Spinal cord (tissue), 9 donors: ENCODE measurements at regions not wholly inside any gene's neighbourhood (a gene's known extent, or its start where the extent isn't known, plus 50 kb on each side); places are given as distances from the start of the nearest gene placed in this dataset.

Experiments used
- DNase-seq, 6 donors: peaks; one replicate each; pipeline versions ENCODE4 v3.0.0 to v3.0.0-alpha.2; 2013 to 2015; ENCODE audit warnings: low spot score in 6 of 6, low read depth in 4 of 6
- H3K27ac ChIP-seq: one replicate; pipeline ENCODE4 v1.5.1; 2013; ENCODE audit warnings: low read depth, low read length, control low read depth
- H3K27me3 ChIP-seq: one replicate; pipeline ENCODE4 v1.6.1; 2013; ENCODE audit warnings: low read length; ENCODE audit not compliant: control insufficient read depth, insufficient read depth
- H3K36me3 ChIP-seq: one replicate; pipeline ENCODE4 v1.6.1; 2013; ENCODE audit warnings: low read length; ENCODE audit not compliant: control insufficient read depth, insufficient read depth
- H3K4me1 ChIP-seq: one replicate; pipeline ENCODE4 v1.6.1; 2013; ENCODE audit warnings: low read length; ENCODE audit not compliant: control insufficient read depth, insufficient read depth
- H3K4me3 ChIP-seq: one replicate; pipeline ENCODE4 v1.5.1; 2013; ENCODE audit warnings: low read depth, low read length, control low read depth
- H3K9me3 ChIP-seq: one replicate; pipeline ENCODE4 v1.6.1; 2013; ENCODE audit warnings: low read length; ENCODE audit not compliant: control insufficient read depth, insufficient read depth
- WGBS: methylation state at CpG from one replicate; pipeline ENCODE4 v1.1.5; 2013; ENCODE audit warnings: missing lambda C conversion rate; ENCODE audit not compliant: insufficient coverage; 5-methylcytosine and 5-hydroxymethylcytosine counted together
- donor health status: healthy.

DNA sequence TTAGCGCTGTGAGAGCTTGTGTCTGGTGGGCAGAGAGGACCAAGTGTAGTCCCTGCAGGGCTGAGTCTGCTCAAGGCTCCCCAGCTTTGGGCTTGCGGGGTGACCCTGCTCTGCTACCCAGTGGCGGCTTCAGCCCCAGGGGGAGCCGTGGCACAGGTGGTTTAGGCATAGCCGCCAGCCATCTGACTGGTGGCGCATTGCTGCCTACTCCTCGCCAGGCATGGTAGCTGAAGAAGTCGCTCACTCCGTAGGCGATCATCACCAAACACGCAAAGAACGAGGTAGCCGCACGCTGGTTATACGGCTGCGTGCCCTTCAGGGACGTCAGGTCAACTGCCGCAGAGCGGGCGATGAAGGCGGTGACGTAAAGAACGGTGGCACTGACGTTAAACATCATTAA lies 180.7 kb upstream of the DIPK2B start:
- Histone ChIP-seq H3K4me1 (no peaks in the 10 kb centered on the region), H3K27me3 (no peaks in the 10 kb centered on the region), H3K9me3 (no peaks in the 10 kb centered on the region), H3K4me3 (no peak overlapping the region), H3K36me3 (no peaks in the 10 kb centered on the region), H3K27ac (no peak overlapping the region)
- DNase-seq, result no peak
- 92% methylated on average over 23 of the region's 24 CpGs for WGBS

DNA sequence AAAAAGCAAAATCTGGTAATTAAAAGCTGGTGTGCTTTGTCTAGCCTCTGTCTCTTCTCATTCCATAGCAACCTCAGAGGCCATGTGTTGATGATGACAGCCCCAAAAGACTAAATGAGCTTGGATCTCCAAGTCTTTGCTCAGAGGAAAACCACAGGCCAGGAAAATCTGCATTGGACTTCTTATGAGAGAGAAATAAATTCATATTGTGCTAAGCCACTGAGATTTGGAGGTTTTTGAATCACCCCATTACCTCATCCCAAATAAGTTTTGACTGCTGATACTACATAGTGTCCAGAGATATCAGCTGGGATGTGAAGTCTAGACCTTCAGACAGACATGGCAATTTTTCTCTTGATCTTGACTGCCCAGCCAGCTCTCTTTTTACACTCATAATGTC lies 178.6 kb upstream of the DIPK2B start:
- Histone ChIP-seq H3K9me3 (no peaks in the 10 kb centered on the region), H3K4me1 (no peaks in the 10 kb centered on the region), H3K27me3 (no peaks in the 10 kb centered on the region), H3K4me3 (no peak overlapping the region), H3K27ac (no peak overlapping the region), H3K36me3 (no peaks in the 10 kb centered on the region)
- DNase-seq, result no peak

DNA sequence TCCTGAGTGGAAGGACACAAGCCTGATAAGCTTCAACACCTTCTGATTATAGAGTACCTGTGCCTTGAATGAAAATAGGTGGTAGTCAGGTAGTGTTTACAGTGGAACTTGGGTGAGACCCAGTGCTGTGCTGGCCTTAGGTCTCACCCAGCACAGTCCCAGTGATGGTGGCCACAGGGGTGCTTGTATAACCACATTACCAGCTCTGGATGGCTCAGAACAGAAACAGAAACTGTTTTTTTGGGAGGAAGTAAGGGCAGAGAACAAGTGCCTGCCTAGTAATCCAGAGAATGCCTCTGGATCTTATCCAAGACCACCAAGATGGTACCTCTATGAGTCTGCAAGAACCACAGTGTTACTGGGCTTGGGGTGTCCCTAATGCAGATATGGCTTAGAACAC lies 171.5 kb upstream of the DIPK2B start:
- Histone ChIP-seq H3K4me3 (no peak overlapping the region), H3K27me3 (no peaks in the 10 kb centered on the region), H3K9me3 (peaks cover 3% of the 10 kb centered on the region), H3K4me1 (no peaks in the 10 kb centered on the region), H3K36me3 (no peaks in the 10 kb centered on the region), H3K27ac (no peak overlapping the region)
- no peak for DNase-seq

DNA sequence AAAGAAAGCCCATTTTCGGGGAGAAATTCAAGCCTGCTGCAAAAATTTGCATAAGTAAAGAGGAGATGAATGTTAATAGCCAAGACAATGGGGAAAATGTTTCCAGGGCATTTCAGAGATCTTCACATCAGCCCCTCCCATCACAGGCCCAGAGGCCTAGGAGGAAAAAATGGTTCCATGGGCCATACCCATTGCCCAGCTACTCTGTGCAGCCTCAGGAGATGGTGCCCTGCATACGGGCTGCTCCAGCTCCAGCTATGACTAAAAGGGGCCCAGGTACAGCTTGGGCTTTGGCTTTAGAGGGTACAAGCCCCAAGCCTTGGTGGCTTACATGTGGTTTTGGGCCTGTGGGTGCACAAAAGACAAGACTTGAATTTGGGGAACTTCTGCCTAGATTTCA lies 168.0 kb upstream of the DIPK2B start:
- H3K27me3 ChIP-seq, result no peaks in the 10 kb centered on the region

DNA sequence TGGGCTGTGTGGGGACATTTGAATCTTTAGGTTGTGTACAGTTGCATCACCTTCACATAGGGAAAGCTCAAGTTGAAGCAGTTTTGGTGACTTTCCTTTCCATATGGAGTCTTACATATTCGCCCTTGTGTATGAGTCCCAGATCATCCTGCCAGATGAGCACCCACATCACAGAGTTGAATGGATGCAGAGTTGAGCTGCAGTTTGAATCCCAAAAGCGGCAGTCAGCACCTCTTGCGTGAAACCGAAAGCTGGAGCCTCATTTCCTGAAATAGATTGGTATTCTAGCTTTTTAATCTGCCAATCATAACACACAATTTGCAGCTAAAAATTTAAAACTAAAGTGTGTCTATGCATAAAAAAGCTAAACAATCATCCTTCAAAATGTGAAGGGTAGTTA lies 162.9 kb upstream of the DIPK2B start:
- H3K4me1 ChIP-seq, result no peaks in the 10 kb centered on the region
- no peak overlapping the region for H3K27ac ChIP-seq
- WGBS, result no CpG with 5 or more reads among the region's 4 CpGs
- no peak for DNase-seq
- H3K9me3 ChIP-seq, result no peaks in the 10 kb centered on the region
- no peaks in the 10 kb centered on the region for H3K36me3 ChIP-seq
- H3K27me3 ChIP-seq, result peaks cover 4% of the 10 kb centered on the region
- no peak overlapping the region for H3K4me3 ChIP-seq

More for the DNA sequence above, 168.0 kb upstream of the DIPK2B start:
- DNase-seq, result no peak
- Histone ChIP-seq H3K36me3 (no peaks in the 10 kb centered on the region), H3K4me3 (no peak overlapping the region), H3K27ac (no peak overlapping the region), H3K4me1 (no peaks in the 10 kb centered on the region), H3K9me3 (peaks cover 3% of the 10 kb centered on the region)
- WGBS, result 100% methylated on average over 2 of the region's 2 CpGs

DNA sequence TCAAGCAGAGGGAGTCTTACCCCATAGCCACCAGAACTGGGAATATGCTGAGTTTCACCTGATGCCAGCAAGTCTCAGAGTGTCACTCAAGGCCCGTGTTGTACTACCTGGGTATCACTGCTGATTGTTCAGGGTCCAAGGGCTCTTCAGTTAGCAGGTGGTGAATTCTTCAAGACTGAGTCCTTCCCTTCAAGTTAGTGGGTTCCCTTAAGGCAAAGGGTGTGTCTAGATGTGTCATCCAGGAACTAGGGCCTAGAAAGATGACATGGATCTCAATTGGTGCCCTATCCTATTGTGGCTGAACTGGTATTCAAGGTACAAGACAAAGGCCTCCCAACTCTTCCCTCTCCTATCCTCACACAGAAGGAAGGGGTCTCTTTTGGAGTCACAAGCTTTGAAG lies 159.9 kb upstream of the DIPK2B start:
- no peak for DNase-seq
- Histone ChIP-seq H3K4me1 (no peaks in the 10 kb centered on the region), H3K27ac (no peak overlapping the region), H3K4me3 (no peak overlapping the region), H3K36me3 (no peaks in the 10 kb centered on the region), H3K9me3 (no peaks in the 10 kb centered on the region), H3K27me3 (peaks cover 4% of the 10 kb centered on the region)
- WGBS, result 50% methylated on average over 1 of the region's 1 CpG

DNA sequence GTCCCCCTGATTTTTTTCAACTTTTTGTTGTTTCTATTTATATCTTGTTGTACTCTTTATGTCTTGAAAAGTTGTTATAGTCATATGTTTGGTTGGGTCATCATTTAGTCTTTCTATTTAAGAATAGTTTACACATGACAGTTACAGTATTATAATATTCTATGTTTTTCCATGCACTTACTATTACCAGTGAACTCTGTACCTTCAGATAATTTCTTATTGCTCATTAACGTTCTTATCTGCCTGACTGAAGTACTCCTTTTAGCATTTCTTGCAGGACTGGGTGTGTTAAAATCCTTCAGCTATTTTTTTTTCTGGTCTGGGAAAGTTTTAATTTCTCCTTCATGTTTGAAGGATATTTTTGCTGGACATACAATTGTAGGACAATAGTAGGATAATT lies 157.7 kb upstream of the DIPK2B start:
- Histone ChIP-seq H3K4me1 (no peaks in the 10 kb centered on the region), H3K36me3 (no peaks in the 10 kb centered on the region), H3K27ac (no peak overlapping the region), H3K27me3 (peaks cover 4% of the 10 kb centered on the region), H3K4me3 (no peak overlapping the region), H3K9me3 (no peaks in the 10 kb centered on the region)
- WGBS, result no CpG with 5 or more reads among the region's 1 CpG
- no peak for DNase-seq

DNA sequence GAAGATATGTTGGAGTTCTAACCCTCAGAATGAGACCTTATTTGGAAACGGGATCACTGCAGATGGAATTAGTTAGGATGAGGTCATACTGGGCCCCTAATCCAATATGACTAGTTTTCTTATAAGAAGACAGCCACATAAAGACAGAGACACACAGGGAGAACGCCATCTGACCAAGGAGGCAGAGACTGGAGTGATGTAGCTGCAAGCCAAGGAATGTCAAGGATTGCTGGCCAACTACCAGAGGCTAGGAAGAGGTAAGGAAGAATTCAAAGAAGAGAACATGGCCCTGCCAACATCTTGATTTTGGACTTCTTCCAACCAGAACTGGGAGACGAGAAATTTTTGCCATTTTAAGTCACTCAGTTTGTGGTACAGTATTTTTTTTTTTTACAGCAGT lies 152.8 kb upstream of the DIPK2B start:
- H3K27me3 ChIP-seq, result no peaks in the 10 kb centered on the region
- no peak for DNase-seq
- H3K27ac ChIP-seq, result no peak overlapping the region
- H3K4me1 ChIP-seq, result no peaks in the 10 kb centered on the region
- H3K36me3 ChIP-seq, result no peaks in the 10 kb centered on the region
- H3K4me3 ChIP-seq, result no peak overlapping the region
- H3K9me3 ChIP-seq, result peaks cover 3% of the 10 kb centered on the region
- WGBS, result 50% methylated on average over 1 of the region's 3 CpGs

DNA sequence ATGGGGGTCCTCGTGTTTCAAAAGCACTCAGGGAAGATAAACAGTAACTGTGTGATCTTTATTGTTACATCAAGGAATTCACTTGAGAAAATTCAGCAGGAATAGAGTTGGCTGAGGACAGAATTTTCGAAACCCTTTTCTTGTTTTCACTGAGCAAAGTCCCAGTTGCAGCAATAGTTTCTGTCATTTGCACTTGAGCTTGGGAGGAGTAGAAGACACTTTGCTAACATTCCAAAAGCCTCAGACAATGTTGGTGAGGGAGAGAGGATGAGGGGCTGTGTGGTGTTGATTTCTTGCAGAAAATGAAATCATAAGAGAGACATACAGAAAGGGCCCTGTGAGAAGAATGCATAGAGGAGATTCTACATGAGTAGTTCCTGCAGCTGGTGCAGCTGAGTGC lies 151.9 kb upstream of the DIPK2B start:
- no peak overlapping the region for H3K4me3 ChIP-seq
- DNase-seq, result no peak
- H3K9me3 ChIP-seq, result peaks cover 3% of the 10 kb centered on the region
- H3K27me3 ChIP-seq, result no peaks in the 10 kb centered on the region
- no peaks in the 10 kb centered on the region for H3K4me1 ChIP-seq
- 40% methylated on average over 1 of the region's 2 CpGs for WGBS
- H3K27ac ChIP-seq, result no peak overlapping the region
- no peaks in the 10 kb centered on the region for H3K36me3 ChIP-seq

DNA sequence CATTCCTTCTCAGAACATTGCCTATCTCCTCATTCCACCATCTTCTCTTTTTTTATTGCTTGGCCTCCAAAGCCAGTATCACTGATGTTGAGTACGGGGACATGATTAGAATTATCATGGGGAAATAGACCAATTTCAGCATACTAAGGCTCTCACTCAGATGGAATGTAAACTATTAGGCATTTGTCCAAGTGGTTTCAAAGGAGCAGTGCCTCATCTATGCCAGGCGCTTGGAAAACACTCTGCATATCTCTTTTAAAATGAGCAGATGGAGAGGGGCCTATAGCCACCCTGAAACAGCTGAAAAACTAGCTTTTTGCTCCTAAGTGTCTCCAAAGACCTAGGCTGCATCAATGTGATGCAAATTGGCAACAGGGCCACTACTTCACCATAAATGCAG lies 150.8 kb upstream of the DIPK2B start:
- no CpG with 5 or more reads among the region's 2 CpGs for WGBS
- no peak overlapping the region for H3K27ac ChIP-seq
- H3K27me3 ChIP-seq, result no peaks in the 10 kb centered on the region
- no peaks in the 10 kb centered on the region for H3K36me3 ChIP-seq
- H3K4me3 ChIP-seq, result no peak overlapping the region
- peak in 2 of 6 donors; percentile 1 to 24 for DNase-seq
- H3K4me1 ChIP-seq, result no peaks in the 10 kb centered on the region
- peaks cover 3% of the 10 kb centered on the region for H3K9me3 ChIP-seq

DNA sequence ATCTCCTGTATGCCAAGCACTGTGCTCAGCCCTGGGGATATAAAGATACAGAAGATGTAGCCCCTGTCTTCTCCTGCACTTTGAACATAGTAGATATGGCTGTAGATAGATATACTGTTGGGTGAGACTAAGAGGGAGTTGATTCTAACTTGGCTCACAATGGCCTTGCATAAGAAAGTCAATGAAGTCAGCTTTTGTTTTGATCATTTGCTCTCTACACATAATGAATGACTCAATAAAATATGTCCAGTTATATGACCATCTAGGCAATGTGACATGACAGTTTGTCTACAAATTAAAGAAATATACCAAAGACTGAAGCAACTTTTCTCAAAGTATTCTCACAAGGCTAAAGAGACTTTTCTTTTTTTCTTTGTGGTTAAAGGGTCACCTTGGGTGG lies 147.6 kb upstream of the DIPK2B start:
- H3K27me3 ChIP-seq, result no peaks in the 10 kb centered on the region
- H3K36me3 ChIP-seq, result no peaks in the 10 kb centered on the region
- H3K27ac ChIP-seq, result no peak overlapping the region
- H3K4me1 ChIP-seq, result no peaks in the 10 kb centered on the region
- no peak for DNase-seq
- no peak overlapping the region for H3K4me3 ChIP-seq
- peaks cover 3% of the 10 kb centered on the region for H3K9me3 ChIP-seq
